DLD1 (cell line): ENCODE measurements at regions not wholly inside any gene's neighbourhood (a gene's known extent, or its start where the extent isn't known, plus 50 kb on each side); places are given as distances from the start of the nearest gene placed in this dataset.
"Not testable (repeated sequence)": the region's sequence is repeated elsewhere in the genome, so short reads cannot be mapped to it uniquely, and the experiment has no call there.

Source experiments
- in situ Hi-C: cut with HindIII; loops from 2 replicates; pipeline ENCODE4 v1.10.0; 2017; ENCODE audit warnings: low sequenced_read_pairs

DNA sequence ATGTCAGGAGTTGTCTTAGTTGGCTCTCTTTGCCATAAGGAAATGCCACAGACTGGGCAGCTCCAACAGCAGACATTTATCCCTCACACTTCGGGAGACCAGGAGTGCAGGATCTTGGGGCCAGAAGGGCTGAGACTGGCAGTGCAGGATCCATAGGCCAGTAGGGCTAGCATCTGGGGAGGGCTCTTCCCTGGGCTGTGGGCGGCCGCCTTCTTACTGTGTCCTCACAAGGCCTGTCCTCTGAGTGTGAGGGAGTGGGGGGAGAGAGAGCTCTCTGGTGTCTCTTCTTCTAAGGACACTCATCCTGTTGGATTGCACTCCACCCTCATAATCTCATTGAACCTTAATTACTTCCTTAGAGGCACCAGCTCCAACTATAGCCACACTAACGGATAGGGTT, 87.5 kb upstream of the LRPAP1 start:
- in situ Hi-C loops = not testable (repeated sequence)

DNA sequence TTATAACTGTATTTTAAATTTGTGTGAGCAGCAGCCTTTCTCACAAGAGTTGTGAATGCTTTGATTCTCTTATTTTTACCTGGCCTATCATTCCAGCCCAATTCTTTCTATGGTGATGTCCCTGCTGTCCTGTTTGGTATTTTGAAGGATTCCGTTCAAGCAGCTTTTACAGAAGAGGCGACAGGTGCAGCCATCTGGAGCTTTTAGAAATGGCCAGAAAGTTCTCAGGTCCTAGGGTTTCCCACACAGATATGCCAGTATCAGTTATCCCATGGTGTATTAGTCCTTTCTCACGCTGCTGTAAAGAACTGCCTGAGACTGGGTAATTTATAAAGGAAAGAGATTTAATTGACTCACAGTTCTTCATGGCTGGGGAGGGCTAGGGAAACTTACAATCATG, 86.1 kb upstream of the LRPAP1 start:
- in situ Hi-C loops = not testable (repeated sequence)

DNA sequence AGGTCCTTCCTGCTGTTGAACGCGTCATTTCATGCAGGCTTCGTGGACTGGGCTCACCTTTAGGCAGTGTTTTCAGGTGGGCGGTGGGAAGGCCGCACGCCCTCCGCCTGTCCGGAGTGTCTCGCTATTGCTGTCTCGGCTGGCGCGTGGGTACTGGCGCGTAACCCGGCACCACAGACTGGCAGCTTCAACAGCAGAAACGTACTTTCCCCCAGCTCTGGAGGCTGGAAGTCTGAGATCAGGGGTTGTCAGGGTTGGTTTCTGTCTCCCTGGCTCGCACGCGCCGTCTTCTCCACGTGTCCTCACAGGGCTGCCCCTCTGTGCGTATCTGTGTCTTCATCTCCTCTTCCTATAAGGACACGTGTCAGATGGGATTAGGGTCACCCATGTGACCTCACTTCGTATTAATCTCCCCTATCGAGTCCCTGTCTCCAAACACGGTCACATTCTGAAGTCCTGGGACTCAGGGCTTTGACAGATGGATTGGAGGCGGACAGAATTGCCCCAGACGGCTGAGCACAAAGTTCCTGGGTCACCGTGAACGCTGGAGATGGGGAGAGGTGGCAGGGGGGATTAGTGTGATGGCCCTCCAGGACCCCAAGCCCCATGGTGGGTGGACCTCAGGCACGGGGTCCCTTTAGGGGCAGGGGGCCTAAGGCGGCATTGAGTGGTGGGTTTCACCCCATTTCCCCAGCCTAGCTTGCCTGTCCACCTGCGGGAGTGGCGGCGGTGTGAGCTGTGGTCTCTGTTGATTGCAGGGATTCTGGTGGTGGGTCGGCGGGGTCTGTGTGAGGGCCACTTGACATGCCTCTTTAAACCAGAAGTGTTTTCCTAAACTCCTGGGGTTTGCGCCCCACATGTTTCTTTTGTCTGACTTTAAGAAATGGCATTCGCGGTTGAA, 83.4 kb upstream of the LRPAP1 start:
- in situ Hi-C loops = no loop called here

DNA sequence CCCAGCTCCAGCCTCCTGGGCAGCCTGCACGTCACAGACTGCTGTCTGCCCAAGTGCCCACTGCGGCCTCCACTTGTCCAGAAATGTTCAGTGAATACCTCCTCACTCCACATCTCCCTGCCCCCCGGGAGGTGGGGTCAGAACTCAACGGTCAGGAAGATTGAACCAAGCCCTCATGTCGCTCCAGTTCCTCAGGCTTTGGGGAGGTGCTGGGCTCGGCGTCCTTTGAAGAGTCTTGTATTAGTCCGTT, 82.4 kb upstream of the LRPAP1 start:
- in situ Hi-C loops = no loop called here

DNA sequence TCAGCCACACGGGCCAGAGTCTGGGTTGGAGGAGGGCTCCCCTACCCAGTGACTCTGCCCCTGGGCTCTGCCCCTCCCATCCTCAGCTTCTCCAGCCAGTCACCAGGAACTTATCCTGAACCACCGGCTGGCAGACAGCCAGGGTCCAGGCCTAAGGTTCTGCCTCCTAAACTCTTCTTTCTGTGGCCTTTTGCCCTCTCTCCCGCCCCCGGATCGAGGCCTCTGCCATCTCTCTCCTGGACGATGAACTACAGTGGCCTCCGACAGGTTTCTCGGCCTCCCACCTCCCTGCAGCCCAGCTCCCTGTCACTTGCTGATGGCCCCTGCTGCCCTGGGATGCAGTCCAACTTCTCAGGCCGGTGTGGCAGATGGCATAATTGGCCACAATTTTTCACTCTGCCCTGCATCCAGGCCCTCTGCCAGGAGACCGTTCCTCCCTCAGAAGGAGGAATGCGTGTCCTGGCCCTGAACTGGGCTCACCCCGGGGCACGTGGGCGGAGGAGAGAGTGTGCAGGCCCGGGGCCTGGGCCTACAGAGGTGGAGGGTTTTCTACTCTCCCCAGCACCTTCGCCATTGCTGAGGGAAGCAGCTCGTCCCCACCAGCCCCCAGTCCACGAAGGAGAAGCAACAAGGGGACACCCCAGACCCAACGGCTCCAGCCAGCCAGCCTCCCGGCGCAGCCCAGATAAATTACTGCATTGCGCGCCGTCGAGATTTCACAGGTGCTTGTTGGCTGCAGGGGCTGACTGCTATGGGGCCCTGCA, 81.9 kb upstream of the LRPAP1 start:
- in situ Hi-C loops = no loop called here

DNA sequence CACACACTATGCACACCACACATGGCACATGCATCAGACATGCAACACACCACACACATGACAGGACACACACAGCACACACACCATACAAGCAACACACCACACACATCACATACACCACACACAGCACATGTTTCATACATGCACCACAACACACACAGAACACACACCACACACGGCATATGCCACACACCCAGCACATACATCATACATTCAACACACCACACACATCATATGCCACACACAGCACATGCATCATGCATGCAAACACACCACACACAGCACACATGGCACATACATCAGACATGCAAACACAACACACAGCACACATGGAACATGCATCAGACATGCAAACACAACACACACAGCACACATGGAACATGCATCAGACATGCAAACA, 80.7 kb upstream of the LRPAP1 start:
- in situ Hi-C loops = no loop called here

DNA sequence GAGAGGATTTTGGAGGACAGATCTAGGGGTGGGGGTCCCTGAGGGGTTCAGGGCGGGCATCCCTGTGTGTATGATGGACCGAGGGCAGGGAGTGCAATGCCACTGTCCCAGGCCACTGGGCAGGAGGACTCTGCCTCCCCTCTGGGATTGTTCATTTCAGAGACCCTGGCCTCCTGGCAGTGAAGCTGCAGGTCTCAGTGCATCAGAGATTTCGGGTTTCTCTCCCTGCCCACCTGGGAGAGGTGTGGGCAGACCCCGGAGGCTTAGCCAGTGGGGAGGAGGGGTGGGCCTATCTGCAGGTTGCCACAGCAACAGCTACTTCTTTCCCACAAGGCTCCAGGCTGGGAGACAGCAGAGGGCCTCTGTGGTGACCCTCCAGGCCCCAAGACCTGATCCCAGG, 80.1 kb upstream of the LRPAP1 start:
- in situ Hi-C loops = no loop called here

DNA sequence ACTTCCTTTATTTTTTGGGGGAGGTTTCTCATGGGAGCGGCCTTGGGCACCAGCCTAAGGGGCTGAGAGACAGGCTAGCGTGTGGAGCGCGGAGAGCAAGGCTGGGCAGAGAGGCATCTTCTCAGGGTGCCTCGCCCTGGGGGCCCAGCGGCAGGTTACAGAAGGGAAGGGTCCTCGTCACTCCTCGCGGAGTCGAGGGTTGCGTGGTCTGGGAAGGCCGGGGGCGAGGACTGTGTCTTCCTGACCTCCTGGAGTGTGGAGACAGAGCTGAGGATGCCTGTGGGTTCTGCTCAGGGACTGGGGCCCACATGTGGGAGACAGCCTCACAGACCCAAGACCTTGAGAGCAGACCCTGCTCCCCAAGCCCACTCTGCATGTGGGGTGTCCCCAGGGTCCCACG, 79.6 kb upstream of the LRPAP1 start:
- in situ Hi-C loops = no loop called here

DNA sequence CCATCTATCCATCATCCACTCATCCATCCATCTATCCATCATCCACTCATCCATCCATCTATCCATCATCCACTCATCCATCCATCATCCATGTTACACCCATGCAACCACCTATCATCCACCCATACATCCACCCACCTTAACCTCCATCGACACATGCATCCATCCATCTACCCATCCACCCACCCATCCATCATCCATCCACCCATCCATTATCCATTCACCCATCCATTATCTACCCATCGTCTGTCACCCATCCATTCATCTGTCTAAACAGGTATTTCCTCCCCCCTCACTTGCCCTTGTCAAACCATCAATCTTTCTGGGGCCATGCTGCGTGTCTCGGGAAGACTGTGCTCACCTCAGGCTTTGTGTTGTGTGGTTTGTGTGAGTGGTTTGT, 78.6 kb upstream of the LRPAP1 start:
- in situ Hi-C loops = not testable (repeated sequence)

DNA sequence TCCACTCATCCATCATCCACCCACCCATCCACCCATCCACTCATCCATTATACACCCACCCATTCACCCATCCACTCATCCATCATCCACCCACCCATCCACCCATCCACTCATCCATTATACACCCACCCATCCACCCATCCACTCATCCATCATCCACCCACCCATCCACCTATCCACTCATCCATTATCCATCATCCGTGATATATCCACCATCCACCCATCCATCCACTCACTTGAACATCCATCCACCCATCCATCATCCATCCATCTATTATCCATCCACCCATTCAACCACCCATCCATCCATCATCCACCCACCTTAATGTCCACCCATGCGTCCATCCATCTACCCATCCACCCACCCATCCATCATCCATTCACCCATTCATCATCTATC, 77.7 kb upstream of the LRPAP1 start:
- in situ Hi-C loops = not testable (repeated sequence)

DNA sequence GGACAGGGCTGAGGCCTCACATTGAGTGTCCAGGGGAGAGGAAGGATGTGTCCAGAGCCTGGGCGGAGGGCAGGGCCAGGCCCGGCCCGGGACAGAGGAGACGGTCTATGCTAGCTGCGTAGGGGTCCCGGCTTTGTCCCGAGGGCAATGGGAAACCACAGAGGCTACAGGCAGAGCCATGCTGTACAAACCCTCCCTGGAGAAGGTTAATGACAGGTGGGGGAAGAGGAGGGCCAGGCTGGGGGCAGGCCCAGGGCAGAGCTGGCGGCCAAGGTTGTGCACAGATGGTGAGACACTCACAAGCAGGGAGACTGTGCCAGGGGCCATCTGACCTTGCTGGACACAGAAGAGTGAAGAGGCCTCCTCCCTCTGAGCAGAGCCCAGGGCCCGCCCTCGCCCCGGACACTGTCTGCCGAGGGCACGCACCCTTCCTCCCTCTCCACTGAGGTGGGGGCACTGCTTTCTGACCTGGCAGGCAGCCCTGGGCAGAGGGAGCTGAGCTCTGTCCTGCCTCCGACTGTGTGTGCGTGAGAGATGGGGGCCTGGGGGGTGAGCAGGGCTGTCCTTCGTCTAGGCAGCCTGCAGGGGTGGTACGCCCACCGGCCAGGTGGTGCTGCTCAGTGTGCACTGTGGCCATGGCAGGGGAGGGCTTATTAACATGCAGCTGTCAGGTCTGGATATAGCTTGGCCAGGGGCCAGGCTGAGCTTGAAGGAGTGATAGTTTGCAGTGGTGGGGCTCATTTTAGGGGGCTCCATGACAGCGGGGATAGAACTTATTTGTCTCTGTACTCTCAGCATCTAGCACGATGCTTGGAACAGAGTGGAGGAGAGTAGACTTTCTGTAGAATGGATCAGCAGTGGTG, 75.7 kb upstream of the LRPAP1 start:
- in situ Hi-C loops = no loop called here

DNA sequence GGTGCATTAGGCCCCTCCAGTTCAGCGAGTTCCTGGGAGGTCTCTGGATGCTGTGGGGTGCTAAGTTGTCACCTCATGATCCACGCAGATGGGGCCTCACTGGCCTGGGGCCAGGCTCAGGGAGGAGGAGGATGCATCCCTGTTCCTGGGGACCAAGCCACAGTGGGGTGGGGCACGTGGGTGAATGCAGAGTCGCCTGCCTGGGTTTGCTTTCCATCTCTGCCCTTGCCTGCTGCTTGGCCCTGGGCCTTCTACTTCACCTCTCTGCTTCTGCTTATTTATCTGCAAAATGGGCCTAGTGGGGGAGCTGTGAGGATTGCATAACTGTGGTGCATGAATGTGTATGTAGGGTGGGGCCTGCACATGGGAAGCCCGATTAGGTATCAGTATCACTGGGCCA, 74.6 kb upstream of the LRPAP1 start:
- in situ Hi-C loops = not testable (repeated sequence)

DNA sequence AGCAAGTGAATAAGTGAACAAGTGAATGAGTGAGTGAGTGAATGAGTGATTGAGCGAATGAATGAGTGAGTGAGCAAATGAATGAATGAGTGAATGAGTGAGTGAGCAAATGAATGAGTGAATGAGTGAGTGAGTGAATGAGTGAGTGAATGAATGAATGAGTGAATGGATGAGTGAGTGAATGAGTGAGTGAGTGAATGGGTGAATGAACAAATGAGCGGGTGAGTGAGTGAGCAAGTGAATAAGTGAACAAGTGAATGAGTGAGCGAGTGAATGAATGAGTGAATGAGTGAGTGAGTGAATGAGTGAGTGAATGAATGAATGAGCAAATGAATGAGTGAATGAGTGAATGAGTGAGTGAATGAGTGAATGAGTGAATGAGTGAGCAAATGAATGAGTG, 74.0 kb upstream of the LRPAP1 start:
- in situ Hi-C loops = not testable (repeated sequence)

DNA sequence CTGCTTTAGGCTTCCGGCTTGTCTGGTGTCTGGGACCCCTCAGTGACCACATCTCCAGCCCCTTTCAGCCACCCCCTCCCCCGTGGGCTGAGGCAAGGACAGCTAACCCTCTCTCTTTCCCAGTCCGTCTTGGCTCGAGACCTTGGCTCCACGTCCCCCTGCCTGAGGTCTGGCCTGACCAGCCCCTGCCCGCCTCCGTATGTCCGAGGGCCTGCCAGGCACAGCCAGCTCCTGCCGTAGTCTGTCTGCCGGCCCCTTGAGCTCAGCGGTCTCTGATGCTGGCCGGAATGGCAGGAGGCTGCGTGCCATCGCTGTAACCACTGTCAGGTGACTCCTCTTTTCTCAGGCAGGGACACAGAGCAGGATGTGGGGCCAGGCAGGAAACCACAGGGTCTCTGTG, 73.3 kb upstream of the LRPAP1 start:
- in situ Hi-C loops = no loop called here

DNA sequence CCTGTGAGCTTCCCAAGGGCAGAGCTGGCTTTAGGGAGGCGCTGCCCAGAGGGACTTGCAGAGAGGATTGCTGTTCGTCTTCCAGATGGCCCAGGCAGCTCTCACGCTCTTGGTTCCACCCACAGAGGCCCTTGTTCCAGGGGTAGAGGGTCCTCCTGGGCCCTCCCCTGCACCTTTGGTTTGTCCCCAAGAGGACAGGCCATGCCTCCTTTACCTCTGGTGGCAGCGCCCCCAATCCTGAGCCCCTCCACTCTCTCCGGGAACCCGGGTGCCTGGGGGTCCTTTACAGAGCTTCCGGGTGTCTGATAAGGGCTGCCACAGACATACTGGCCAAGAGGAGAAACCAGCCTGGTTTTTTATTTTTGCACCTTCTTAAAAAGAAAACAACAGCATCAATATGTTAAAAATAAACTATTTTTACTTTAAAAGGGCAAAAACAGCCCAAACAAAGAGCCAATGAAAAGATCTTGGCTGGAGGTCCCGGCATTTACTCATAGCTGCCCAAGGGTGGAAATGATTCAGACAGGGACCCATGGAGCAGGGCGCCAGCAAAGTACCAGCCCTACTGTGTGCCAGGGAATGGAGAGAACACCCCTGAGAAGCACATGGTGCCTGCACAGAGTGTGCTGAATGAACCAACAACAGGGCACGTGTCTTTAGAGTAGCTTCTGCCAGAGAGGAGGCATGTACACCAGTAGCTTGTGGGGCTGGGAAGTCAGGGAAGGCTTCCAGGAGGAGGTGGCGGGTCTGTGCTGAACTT, 70.8 kb upstream of the LRPAP1 start:
- in situ Hi-C loops = not testable (repeated sequence)

DNA sequence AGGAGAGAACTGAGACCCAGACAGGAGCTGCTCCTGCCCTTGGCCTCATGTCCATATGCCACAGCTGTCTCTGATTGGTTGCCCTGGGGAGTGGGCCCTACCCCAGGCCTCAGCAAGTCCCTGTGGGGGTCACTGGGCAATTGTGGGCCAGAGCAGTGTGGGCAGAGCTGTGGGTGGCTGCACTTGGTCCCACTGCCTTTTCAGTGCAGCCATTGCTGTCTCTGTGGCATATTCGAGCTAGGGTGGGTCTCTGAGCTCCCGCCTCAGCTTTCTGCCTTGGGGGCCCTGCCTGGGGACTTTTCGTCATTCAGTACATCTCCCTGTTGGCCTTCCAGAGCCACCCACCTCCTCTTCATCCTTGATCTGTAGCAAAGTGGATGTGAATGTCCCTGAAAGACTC, 69.8 kb upstream of the LRPAP1 start:
- in situ Hi-C loops = no loop called here

DNA sequence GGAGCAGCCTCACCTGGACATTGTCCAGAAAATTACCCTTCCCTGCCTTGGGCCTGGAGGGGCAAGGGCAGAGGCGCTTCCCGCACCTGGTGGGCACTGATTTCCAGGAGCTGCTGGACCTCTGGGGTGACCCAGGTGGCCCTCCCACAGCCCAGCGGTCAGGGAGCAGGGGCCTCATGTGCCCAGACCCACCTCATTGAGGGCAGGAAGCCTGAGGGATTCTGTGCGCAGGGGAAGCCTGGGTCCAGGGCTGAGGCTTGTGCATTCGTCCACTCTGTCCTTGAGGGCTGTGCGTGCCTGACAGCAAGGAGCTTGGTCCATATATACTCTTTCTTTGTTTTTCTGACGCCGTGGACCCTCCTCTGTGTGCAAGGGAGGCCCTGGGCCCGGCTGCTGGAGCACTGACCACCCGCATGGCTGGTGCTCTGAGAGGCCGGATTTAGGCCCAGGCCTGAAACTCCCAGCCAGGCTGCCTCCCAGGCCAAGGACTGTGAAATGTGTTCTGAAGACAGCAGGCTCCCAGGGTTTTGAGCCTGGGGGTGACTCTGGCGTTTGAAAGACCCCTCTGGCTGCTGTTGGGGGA, 69.0 kb upstream of the LRPAP1 start:
- in situ Hi-C loops = not testable (repeated sequence)

DNA sequence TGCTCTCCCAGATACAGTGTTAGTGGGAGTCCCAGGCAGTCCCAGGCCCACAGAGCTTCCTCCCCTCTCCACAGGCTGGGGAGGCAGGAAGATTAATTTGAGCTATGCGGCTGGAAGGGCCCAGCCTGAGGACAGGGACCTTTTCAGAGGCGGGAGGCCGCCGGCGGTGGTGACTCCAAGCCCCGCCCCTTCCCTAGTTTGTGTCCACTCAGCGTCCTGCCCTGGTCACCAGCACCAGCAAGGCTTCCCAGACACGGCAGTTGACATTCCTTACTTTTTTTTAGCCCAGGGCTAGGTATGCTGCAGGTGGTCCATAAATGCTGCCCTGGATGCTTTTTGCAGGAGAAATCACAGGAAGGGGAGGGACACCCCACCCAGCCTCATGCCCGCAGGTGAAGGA, 67.7 kb upstream of the LRPAP1 start:
- in situ Hi-C loops = no loop called here

DNA sequence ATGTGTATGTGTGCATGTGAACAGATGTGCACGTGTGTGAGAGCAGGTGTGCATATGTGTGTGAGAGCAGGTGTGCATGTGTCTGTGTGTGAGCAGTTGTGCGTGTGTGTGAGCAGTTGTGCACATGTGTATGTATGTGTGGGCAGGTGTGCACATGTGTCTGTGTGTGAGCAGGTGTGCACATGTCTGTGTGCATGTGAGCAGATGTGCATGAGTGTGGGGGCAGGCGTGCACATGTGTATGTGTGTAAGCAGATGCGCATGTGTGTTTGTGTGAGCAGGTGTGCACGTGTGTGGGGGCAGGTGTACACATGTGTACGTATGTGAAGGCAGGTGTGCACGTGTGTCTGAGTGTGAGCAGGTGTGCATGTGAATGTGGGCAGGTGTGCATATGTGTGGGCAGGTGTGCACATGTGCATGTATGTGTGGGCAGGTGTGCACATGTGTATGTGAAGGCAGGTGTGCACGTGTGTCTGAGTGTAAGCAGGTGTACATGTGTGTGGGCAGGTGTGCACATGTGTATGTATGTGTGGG, 66.5 kb upstream of the LRPAP1 start:
- in situ Hi-C loops = no loop called here

DNA sequence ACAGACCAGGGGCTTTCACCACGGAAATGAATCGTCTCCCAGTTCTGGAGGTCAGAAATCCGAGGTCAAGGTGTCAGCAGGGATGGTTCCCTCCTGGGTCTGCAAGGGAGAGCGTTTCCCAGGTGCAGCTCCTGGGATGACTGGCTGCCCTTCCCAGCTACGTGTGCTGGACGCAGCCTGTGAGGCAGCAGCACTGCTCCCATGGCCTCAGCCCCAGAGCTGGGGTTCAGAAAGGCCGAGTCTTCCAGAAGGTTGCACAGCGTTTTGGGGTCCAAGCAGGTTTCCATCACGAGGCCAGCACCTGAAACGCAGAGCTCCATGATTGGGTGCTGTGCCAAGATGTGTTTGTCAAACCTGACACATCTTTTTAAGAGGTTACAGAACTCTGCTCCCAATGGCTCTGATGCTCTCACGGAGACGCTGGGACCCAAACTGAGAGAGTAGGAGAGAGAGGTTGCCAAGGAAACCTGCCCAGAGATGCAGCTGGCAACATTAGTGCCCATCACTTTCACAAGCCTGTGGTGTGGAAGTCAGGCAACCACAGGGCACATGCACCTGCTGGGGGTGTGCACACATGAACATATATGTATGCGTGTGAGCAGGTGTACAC, 65.8 kb upstream of the LRPAP1 start:
- in situ Hi-C loops = not testable (repeated sequence)
